Esophagus muscularis mucosa (tissue), 4 donors: ENCODE measurements at regions not wholly inside any gene's neighbourhood (a gene's known extent, or its start where the extent isn't known, plus 50 kb on each side); places are given as distances from the start of the nearest gene placed in this dataset.

Experiments
- DNase-seq: peaks from one replicate; pipeline ENCODE4 v3.0.0-alpha.2; 2017; ENCODE audit errors: extremely low spot score
- H3K27ac ChIP-seq, 4 donors: fragments of 200-600 bp; sonication (generic); replicated peaks in 1 of 4; 1 replicate in 3 of 4; 2 replicates in 1 of 4; pipeline ENCODE4 v1.5.1; 2016 to 2019; ENCODE audit warnings: mild to moderate bottlenecking in 1 of 4
- H3K27me3 ChIP-seq, 4 donors: fragments of 200-600 bp; sonication (generic); one replicate each; pipeline versions ENCODE4 v1.5.1 to v1.6.0; 2016 to 2019
- H3K36me3 ChIP-seq, 4 donors: fragments of 200-600 bp; sonication (generic); one replicate each; pipeline ENCODE4 v1.5.1; 2016 to 2019
- H3K4me1 ChIP-seq, 4 donors: fragments of 200-600 bp; sonication (generic); one replicate each; pipeline ENCODE4 v1.5.1; 2016 to 2019
- H3K4me3 ChIP-seq, 4 donors: fragments of 200-600 bp; sonication (generic); 1 replicate in 2 of 4; 2 replicates in 2 of 4; pipeline ENCODE4 v1.5.1; 2016 to 2019; ENCODE audit warnings: mild to moderate bottlenecking in 4 of 4, moderate library complexity in 1 of 4
- H3K9me3 ChIP-seq, 4 donors: fragments of 200-600 bp; sonication (generic); 1 replicate in 3 of 4; 2 replicates in 1 of 4; pipeline ENCODE4 v1.5.1; 2016 to 2019
- EP300 ChIP-seq: sonication (generic); formaldehyde crosslinking; IDR thresholded peaks from one replicate; pipeline ENCODE4 v1.6.1; 2017; ENCODE audit warnings: antibody characterized with exemption
- POLR2A ChIP-seq: fragments of 450-650 bp; IDR thresholded peaks from one replicate; pipeline ENCODE4 v1.6.1; 2017; ENCODE audit warnings: antibody characterized with exemption, moderate library complexity, mild to moderate bottlenecking, low read depth
- POLR2AphosphoS5 ChIP-seq, 2 donors: sonication (generic); formaldehyde crosslinking; IDR thresholded peaks; one replicate each; pipeline ENCODE4 v1.6.1; 2017; ENCODE audit warnings: antibody characterized with exemption in 2 of 2
- WGBS: methylation state at CpG from one replicate; pipeline ENCODE4 v1.1.5; 2018; 5-methylcytosine and 5-hydroxymethylcytosine counted together
- intact Hi-C: fragments of 100-400 bp; cut with DNase I; formaldehyde crosslinking; loops from one replicate; pipeline ENCODE4 v1.15.1; 2023
- TF ChIP-seq, protein P1 (sequence below), 3 experiments: fragments of 200-600 bp in 2 of 3; fragments of 450-650 bp in 1 of 3; sonication (generic) in 2 of 3; IDR thresholded peaks; one replicate each; pipeline ENCODE4 v1.5.1; 2017 to 2019; ENCODE audit warnings: antibody characterized with exemption in 3 of 3, mild to moderate bottlenecking in 2 of 3, moderate library complexity in 1 of 3

DNA sequence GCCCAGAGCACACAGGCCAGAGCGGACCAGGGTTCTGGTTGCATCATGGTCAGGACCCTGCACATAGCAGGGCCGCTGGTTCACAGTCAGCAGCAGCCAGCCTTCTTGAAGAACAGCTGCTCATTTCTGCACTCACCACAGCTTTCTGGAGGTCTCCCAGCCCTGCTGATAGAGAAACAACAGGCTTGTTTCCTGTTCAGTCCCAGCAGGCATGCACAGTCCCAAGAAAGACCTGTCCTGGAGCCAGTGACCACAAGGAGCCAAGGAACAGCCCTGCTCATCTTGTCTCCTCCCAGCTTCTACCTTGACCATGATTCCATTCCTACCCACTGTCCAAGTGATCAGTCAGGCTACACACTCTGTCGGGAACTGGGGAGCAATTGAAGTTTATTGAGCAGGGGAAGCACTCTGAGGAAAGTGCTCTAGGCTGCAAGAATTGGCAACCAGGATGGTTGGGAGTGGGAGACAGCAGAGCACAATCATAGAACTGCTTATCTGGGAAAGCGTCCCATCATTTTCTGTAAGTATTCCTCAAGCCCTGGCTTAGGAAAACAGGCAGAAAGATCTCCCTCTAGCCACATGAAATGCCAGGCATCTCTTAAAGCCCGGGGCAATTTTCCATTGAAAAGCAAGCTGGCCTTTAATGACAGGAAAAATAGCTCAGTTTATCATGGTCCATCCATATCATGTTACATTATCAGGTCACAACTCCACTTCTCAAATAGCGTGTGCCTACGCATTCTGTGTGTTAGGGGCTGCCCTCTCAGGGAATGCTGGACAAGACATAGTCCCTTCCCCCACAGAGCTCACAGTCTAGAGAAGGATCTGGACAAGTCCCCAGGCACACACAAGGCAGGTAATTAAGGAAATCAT lies 155.4 kb upstream of the FOXF1 start:
- Histone ChIP-seq H3K4me3 (no peak overlapping the region), H3K27ac (no peak overlapping the region), H3K36me3 (no peaks in the 10 kb centered on the region), H3K4me1 (peaks cover 0 to 6% (median 0%) of the 10 kb centered on the region in 4 donors), H3K9me3 (peaks cover 0 to 10% (median 5%) of the 10 kb centered on the region in 4 donors), H3K27me3 (no peaks in the 10 kb centered on the region)
- TF ChIP-seq POLR2AphosphoS5 (IDR thresholded peaks at IDR 0.05) (no peak), EP300 (no peak), POLR2A (no peak)
- TF ChIP-seq, protein P1, sequence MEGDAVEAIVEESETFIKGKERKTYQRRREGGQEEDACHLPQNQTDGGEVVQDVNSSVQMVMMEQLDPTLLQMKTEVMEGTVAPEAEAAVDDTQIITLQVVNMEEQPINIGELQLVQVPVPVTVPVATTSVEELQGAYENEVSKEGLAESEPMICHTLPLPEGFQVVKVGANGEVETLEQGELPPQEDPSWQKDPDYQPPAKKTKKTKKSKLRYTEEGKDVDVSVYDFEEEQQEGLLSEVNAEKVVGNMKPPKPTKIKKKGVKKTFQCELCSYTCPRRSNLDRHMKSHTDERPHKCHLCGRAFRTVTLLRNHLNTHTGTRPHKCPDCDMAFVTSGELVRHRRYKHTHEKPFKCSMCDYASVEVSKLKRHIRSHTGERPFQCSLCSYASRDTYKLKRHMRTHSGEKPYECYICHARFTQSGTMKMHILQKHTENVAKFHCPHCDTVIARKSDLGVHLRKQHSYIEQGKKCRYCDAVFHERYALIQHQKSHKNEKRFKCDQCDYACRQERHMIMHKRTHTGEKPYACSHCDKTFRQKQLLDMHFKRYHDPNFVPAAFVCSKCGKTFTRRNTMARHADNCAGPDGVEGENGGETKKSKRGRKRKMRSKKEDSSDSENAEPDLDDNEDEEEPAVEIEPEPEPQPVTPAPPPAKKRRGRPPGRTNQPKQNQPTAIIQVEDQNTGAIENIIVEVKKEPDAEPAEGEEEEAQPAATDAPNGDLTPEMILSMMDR (IDR thresholded peaks at IDR 0.05): no peak
- intact Hi-C loops: no loop called here
- 75% methylated on average over 5 of the region's 7 CpGs for WGBS
- DNase-seq: no peak

DNA sequence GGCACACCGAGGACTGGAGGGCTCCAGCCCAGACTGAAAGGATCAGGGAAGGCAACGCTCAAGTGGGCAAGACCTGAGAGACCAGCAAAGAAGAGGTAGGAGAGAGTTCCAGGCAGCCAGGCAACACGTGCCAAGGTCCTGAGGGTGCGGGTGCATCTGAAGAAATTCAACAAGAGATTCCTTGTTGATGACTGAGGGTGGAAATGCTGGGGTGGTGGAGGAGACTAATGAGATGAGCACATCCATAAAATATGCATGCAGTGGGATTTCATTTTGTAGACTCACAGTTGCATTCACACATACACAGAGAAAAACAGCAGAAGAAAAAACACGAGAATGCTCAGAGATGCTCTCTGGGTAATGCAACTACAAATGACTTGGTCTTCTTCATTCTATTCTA lies 154.8 kb upstream of the FOXF1 start:
- DNase-seq: no peak
- Histone ChIP-seq H3K9me3 (peaks cover 0 to 10% (median 5%) of the 10 kb centered on the region in 4 donors), H3K4me1 (peaks cover 0 to 6% (median 0%) of the 10 kb centered on the region in 4 donors), H3K27ac (no peak overlapping the region), H3K4me3 (no peak overlapping the region), H3K36me3 (no peaks in the 10 kb centered on the region), H3K27me3 (no peaks in the 10 kb centered on the region)
- TF ChIP-seq POLR2AphosphoS5 (IDR thresholded peaks at IDR 0.05) (no peak), EP300 (no peak), POLR2A (no peak)
- TF ChIP-seq, protein P1 (IDR thresholded peaks at IDR 0.05): no peak
- WGBS: 82% methylated on average over 5 of the region's 5 CpGs
- intact Hi-C loops: no loop called here

DNA sequence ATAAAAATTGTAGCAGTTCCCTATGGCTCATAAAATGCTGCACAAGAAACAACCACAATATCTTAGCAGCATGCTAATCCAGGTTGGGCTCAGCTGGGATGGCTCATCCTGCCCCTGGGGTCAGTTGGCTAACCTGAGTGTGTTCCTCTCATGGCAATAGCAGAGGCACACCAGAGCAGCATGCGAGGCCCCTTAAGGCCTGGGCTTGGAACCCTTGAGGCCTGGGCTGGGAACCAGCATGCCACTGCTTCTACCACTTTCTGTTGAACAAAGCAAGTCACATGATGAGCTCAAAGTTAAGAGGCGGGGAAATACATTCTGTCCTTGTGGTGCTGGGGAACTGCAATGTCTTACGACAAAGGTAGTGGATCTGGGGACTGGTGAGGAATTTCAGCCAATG lies 154.4 kb upstream of the FOXF1 start:
- intact Hi-C loops: no loop called here
- H3K4me3 ChIP-seq: no peak overlapping the region
- TF ChIP-seq POLR2A (no peak), EP300 (no peak), POLR2AphosphoS5 (IDR thresholded peaks at IDR 0.05) (no peak)
- TF ChIP-seq, protein P1 (IDR thresholded peaks at IDR 0.05): no peak
- peaks cover 0 to 6% (median 0%) of the 10 kb centered on the region in 4 donors for H3K4me1 ChIP-seq
- DNase-seq: no peak
- peaks cover 0 to 10% (median 5%) of the 10 kb centered on the region in 4 donors for H3K9me3 ChIP-seq
- H3K36me3 ChIP-seq: no peaks in the 10 kb centered on the region
- no peaks in the 10 kb centered on the region for H3K27me3 ChIP-seq
- no peak overlapping the region for H3K27ac ChIP-seq
- WGBS: 88% methylated on average over 3 of the region's 3 CpGs

DNA sequence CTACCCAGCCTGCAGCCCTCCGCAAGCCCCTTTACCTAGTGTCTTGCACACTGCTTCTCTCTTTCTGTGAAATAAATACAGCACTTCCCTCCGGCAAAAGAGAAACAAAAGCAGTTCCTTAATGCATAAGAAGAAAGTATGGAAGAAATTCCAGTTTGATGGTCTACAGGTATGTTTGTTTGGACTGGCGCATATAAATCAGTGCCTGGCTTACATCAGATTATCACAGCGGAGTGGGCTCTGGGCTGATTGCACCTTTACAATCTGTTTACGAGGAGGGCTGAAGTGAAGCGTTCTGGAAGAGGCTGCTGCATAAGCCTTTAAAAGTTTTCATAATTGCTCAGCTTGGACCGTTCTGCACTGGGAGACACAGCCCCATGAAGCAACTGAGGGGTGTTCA lies 153.5 kb upstream of the FOXF1 start:
- DNase-seq: no peak
- no peak for TF ChIP-seq EP300
- no peak for TF ChIP-seq POLR2A
- no peak for TF ChIP-seq POLR2AphosphoS5 (IDR thresholded peaks at IDR 0.05)
- TF ChIP-seq, protein P1 (IDR thresholded peaks at IDR 0.05): no peak
- Histone ChIP-seq H3K9me3 (peaks cover 0 to 10% (median 5%) of the 10 kb centered on the region in 4 donors), H3K27ac (no peak overlapping the region), H3K36me3 (no peaks in the 10 kb centered on the region), H3K4me1 (peaks cover 0 to 6% (median 0%) of the 10 kb centered on the region in 4 donors), H3K27me3 (no peaks in the 10 kb centered on the region), H3K4me3 (no peak overlapping the region)
- intact Hi-C loops: no loop called here
- 70% methylated on average over 7 of the region's 7 CpGs for WGBS
